ENCODE measurements at regions not wholly inside any gene's neighbourhood (a gene's known extent, or its start where the extent isn't known, plus 50 kb on each side); places are given as distances from the start of the nearest gene placed in this dataset.

DNA sequence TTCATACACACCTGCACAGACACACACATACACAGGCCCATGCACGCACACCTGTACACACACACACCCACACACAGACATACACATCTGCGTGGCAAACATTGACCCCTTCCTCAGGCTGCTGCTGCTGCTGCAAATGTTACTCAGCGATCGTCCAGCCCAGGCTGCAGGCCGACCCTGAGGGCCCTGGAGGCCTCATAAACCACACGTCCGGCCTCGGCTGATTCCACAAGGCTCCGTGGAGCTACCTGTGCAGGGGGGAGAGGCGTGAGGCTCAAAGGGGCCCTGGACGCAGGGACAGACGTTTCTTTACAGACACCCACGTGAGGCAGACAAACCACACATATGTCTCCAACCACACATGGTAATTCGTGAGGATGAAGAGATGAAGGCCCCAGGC, 53.9 kb upstream of the PPP2R3B start:
- Mint-ChIP-seq H3K4me3 (ENCODE audit: unreplicated experiment) (no peak overlapping the region), H3K9me3 (ENCODE audit: unreplicated experiment) (peaks cover 21% of the 10 kb centered on the region), H3K27me3 (ENCODE audit: low read depth, unreplicated experiment) (peaks cover 5% of the 10 kb centered on the region), H3K27ac (ENCODE audit: unreplicated experiment) (no peak overlapping the region), H3K36me3 (ENCODE audit: low read depth, unreplicated experiment) (no peaks in the 10 kb centered on the region), H3K4me1 (ENCODE audit: low read depth, unreplicated experiment) (no peaks in the 10 kb centered on the region)
- no peak overlapping the region for H3K4me2 ChIP-seq (ENCODE audit: low read length)
- no peaks in the 10 kb centered on the region for H3K9me3 ChIP-seq (ENCODE audit: insufficient read depth, low read depth, low read length)
- H3K4me1 ChIP-seq (ENCODE audit: insufficient read depth, low read length), result no peaks in the 10 kb centered on the region
- H2AFZ ChIP-seq (ENCODE audit: low read depth, low read length), result no peak overlapping the region
- H3K27ac ChIP-seq (ENCODE audit: low read depth, low read length), result no peak overlapping the region
- no peaks in the 10 kb centered on the region for H3K79me2 ChIP-seq (ENCODE audit: insufficient read depth, low read length)
- H4K20me1 ChIP-seq (ENCODE audit: insufficient read depth, low read length), result no peaks in the 10 kb centered on the region
- no peaks in the 10 kb centered on the region for H3K27me3 ChIP-seq (ENCODE audit: insufficient read depth, low read length)
- DNase-seq (ENCODE audit: low read depth) (no peak), FAIRE-seq (no peak)
- H3K36me3 ChIP-seq (ENCODE audit: insufficient read depth, low read length), result no peaks in the 10 kb centered on the region
- no peak overlapping the region for H3K9ac ChIP-seq (ENCODE audit: low read length)
- no peak overlapping the region for H3K4me3 ChIP-seq (ENCODE audit: insufficient read depth, low read depth, low read length)
- TF ChIP-seq EZH2 (IDR thresholded peaks at IDR 0.05; ENCODE audit: insufficient read depth, low read length), result no peak

DNA sequence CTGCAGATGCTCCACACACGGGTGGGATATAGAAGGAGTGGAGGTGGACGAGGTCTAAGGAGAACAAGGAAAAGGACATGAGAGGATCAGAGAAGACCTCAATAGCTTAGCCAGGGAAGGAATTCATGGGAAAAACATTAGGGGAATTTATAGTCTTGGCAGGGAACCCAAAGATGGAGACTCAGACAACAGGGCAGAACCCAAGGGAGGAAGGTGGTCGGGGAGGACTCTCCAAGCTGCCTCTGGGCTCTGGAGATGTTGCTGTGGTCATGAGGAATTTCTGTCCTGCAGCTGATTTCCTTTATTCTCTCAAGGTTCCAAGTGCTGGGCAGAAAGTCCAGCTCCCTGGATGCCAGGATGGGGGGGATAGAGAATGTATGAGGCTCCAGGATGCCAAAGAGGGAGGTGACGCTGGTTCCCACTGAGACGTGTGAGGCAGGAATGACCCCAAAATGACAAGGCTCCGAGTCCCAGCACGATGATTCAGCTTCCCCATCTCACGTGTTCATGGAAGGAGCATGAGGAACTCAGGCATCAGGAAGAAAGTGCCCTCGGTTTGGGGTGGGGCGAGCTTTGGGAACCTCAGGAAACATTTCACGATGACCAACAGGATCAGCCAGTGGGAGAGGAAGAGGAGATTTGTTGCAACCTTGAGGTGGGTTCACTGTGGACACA, 57.0 kb upstream of the PPP2R3B start:
- H3K27ac ChIP-seq (ENCODE audit: low read depth, low read length), result no peak overlapping the region
- H3K4me1 ChIP-seq (ENCODE audit: insufficient read depth, low read length), result no peaks in the 10 kb centered on the region
- Mint-ChIP-seq H3K4me3 (ENCODE audit: unreplicated experiment) (no peak overlapping the region), H3K9me3 (ENCODE audit: unreplicated experiment) (peaks cover 14% of the 10 kb centered on the region), H3K27me3 (ENCODE audit: low read depth, unreplicated experiment) (peaks cover 5% of the 10 kb centered on the region), H3K27ac (ENCODE audit: unreplicated experiment) (no peak overlapping the region), H3K36me3 (ENCODE audit: low read depth, unreplicated experiment) (no peaks in the 10 kb centered on the region), H3K4me1 (ENCODE audit: low read depth, unreplicated experiment) (no peaks in the 10 kb centered on the region)
- no peaks in the 10 kb centered on the region for H3K9me3 ChIP-seq (ENCODE audit: insufficient read depth, low read depth, low read length)
- H3K4me3 ChIP-seq (ENCODE audit: insufficient read depth, low read depth, low read length), result no peak overlapping the region
- TF ChIP-seq, protein P1, sequence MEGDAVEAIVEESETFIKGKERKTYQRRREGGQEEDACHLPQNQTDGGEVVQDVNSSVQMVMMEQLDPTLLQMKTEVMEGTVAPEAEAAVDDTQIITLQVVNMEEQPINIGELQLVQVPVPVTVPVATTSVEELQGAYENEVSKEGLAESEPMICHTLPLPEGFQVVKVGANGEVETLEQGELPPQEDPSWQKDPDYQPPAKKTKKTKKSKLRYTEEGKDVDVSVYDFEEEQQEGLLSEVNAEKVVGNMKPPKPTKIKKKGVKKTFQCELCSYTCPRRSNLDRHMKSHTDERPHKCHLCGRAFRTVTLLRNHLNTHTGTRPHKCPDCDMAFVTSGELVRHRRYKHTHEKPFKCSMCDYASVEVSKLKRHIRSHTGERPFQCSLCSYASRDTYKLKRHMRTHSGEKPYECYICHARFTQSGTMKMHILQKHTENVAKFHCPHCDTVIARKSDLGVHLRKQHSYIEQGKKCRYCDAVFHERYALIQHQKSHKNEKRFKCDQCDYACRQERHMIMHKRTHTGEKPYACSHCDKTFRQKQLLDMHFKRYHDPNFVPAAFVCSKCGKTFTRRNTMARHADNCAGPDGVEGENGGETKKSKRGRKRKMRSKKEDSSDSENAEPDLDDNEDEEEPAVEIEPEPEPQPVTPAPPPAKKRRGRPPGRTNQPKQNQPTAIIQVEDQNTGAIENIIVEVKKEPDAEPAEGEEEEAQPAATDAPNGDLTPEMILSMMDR (IDR thresholded peaks at IDR 0.05; ENCODE audit: insufficient read depth, low read depth, low read length), result no peak
- no peak for TF ChIP-seq EZH2 (IDR thresholded peaks at IDR 0.05; ENCODE audit: insufficient read depth, low read length)
- no peaks in the 10 kb centered on the region for H4K20me1 ChIP-seq (ENCODE audit: insufficient read depth, low read length)
- no peaks in the 10 kb centered on the region for H3K27me3 ChIP-seq (ENCODE audit: insufficient read depth, low read length)
- DNase-seq (ENCODE audit: low read depth), result no peak
- H3K36me3 ChIP-seq (ENCODE audit: insufficient read depth, low read length), result no peaks in the 10 kb centered on the region
- no peak overlapping the region for H3K4me2 ChIP-seq (ENCODE audit: low read length)
- H2AFZ ChIP-seq (ENCODE audit: low read depth, low read length), result no peak overlapping the region
- no peak overlapping the region for H3K9ac ChIP-seq (ENCODE audit: low read length)
- FAIRE-seq, result no peak
- H3K79me2 ChIP-seq (ENCODE audit: insufficient read depth, low read length), result no peaks in the 10 kb centered on the region

DNA sequence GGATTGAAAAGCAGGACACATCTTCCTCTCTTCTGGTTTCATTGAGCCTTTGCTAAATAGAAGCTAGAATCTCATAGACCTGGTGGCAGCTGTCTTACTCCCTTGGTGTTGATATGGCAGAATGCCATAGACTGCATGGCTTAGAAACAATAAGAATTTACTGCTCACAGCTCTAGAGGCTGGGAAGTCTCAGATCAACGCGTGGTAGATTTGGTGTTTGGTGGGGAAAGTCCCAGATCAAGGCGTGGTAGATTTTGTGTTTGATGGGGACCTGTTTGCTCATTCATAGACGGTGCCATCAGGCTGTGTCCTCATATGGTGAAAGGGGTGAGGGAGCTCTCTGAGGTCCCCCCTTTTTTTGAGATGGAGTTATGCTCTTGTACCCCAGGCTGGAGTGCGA, 57.6 kb upstream of the PPP2R3B start:
- Mint-ChIP-seq H3K27me3 (ENCODE audit: low read depth, unreplicated experiment) (peaks cover 5% of the 10 kb centered on the region), H3K4me1 (ENCODE audit: low read depth, unreplicated experiment) (no peaks in the 10 kb centered on the region), H3K36me3 (ENCODE audit: low read depth, unreplicated experiment) (no peaks in the 10 kb centered on the region), H3K27ac (ENCODE audit: unreplicated experiment) (no peak overlapping the region), H3K4me3 (ENCODE audit: unreplicated experiment) (no peak overlapping the region), H3K9me3 (ENCODE audit: unreplicated experiment) (peaks cover 14% of the 10 kb centered on the region)
- Histone ChIP-seq H4K20me1 (ENCODE audit: insufficient read depth, low read length) (no peaks in the 10 kb centered on the region), H2AFZ (ENCODE audit: low read depth, low read length) (no peak overlapping the region), H3K27me3 (ENCODE audit: insufficient read depth, low read length) (no peaks in the 10 kb centered on the region), H3K36me3 (ENCODE audit: insufficient read depth, low read length) (no peaks in the 10 kb centered on the region), H3K9me3 (ENCODE audit: insufficient read depth, low read depth, low read length) (no peaks in the 10 kb centered on the region), H3K4me3 (ENCODE audit: insufficient read depth, low read depth, low read length) (no peak overlapping the region), H3K4me1 (ENCODE audit: insufficient read depth, low read length) (no peaks in the 10 kb centered on the region), H3K79me2 (ENCODE audit: insufficient read depth, low read length) (no peaks in the 10 kb centered on the region), H3K27ac (ENCODE audit: low read depth, low read length) (no peak overlapping the region), H3K4me2 (ENCODE audit: low read length) (no peak overlapping the region), H3K9ac (ENCODE audit: low read length) (no peak overlapping the region)
- TF ChIP-seq, protein P1 (IDR thresholded peaks at IDR 0.05; ENCODE audit: insufficient read depth, low read depth, low read length), result no peak
- no peak for TF ChIP-seq EZH2 (IDR thresholded peaks at IDR 0.05; ENCODE audit: insufficient read depth, low read length)
- DNase-seq (ENCODE audit: low read depth) (no peak), FAIRE-seq (no peak)

All from astrocyte (in vitro differentiated cells and primary cell).